Endothelial cell of hepatic sinusoid (primary cell): ENCODE measurements at regions not wholly inside any gene's neighbourhood (a gene's known extent, or its start where the extent isn't known, plus 50 kb on each side); places are given as distances from the start of the nearest gene placed in this dataset.

Experiments used
- in situ Hi-C: cut with HindIII; loops from 2 replicates; pipeline ENCODE4 v1.10.0; 2017; ENCODE audit warnings: low sequenced_read_pairs

DNA sequence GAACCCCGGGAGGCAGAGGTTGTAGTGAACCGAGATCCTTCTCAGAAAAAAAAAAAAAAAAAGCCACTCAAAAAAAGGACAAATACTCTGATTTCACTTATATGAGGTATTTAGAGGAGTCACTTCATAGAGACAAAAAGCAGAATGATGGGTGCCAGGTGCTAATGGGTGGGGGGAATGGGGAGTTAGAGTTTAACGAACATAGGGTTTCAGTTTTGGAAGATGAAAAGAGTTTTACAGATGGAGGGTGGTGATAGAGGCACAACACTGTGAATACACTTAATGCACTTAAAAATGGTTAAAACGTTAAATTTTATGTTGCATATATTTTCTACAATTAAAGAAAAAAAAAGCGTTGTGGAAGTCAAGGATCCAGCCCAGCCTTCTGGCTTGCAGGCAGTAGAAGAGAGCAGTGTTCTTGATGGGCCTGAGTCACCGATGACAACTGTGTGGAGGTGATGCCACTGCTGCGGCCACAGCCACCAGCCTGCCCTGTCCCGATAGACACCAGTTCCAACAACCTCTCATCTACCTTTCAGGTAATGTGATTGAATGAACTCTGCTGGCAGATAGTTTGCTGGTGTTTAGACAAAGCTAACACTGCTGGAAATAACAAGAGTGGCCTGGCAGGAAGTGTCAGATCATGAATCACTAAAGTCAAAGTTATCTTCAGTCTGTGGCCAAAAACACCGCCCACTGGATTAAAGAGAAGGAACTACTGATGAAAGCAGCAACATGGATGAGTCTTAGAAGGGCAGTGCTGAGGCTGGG, 49.9 kb upstream of the COX10 start:
- in situ Hi-C loops: no loop called here
